Caki2 (cell line): ENCODE measurements at regions not wholly inside any gene's neighbourhood (a gene's known extent, or its start where the extent isn't known, plus 50 kb on each side); places are given as distances from the start of the nearest gene placed in this dataset.
"Not testable (repeated sequence)": the region's sequence is repeated elsewhere in the genome, so short reads cannot be mapped to it uniquely, and the experiment has no call there.

Experiments
- DNase-seq: peaks from one replicate; pipeline ENCODE4 v3.0.0-alpha.2; 2015; ENCODE audit warnings: low read depth
- in situ Hi-C: cut with HindIII; loops from 2 replicates; pipeline ENCODE4 v1.10.0; 2016; ENCODE audit warnings: low sequenced_read_pairs, low pct_unique_long_range_greater_than_20kb, mixed read lengths

- in situ Hi-C loops: no loop called here
- no peak for DNase-seq
Observed at GRCh38 chr6:845101-845500, 152.2 kb upstream of the EXOC2 start.

GRCh38 chr6:842141-842540 is 149.2 kb upstream of the EXOC2 start:
- in situ Hi-C loops: no loop called here
- DNase-seq: no peak

- no peak for DNase-seq
Observed at GRCh38 chr6:841569-841968, 148.6 kb upstream of the EXOC2 start.

GRCh38 chr6:839201-839600 is 146.3 kb upstream of the EXOC2 start:
- DNase-seq: no peak
- in situ Hi-C loops: no loop called here

More at GRCh38 chr6:841569-841968, 148.6 kb upstream of the EXOC2 start:
- in situ Hi-C loops: no loop called here

GRCh38 chr6:837380-837779 is 144.4 kb upstream of the EXOC2 start:
- no peak for DNase-seq
- in situ Hi-C loops: no loop called here

- peak; percentile 69 for DNase-seq
- in situ Hi-C loops: no loop called here
Observed at GRCh38 chr6:836276-836853, 143.4 kb upstream of the EXOC2 start.

- peak; percentile 79 for DNase-seq
- in situ Hi-C loops: no loop called here
Observed at GRCh38 chr6:835476-836160, 142.7 kb upstream of the EXOC2 start.

- no peak for DNase-seq
- in situ Hi-C loops: no loop called here
Observed at GRCh38 chr6:834866-835265, 141.9 kb upstream of the EXOC2 start.

GRCh38 chr6:834190-834589 is 141.3 kb upstream of the EXOC2 start:
- in situ Hi-C loops: no loop called here
- DNase-seq: no peak

- in situ Hi-C loops: not testable (repeated sequence)
Observed at GRCh38 chr6:832804-833203, 139.9 kb upstream of the EXOC2 start.

GRCh38 chr6:830667-831327 is 137.9 kb upstream of the EXOC2 start:
- DNase-seq: no peak
- in situ Hi-C loops: no loop called here

More at GRCh38 chr6:832804-833203, 139.9 kb upstream of the EXOC2 start:
- DNase-seq: not testable (repeated sequence)

GRCh38 chr6:829656-830055 is 136.7 kb upstream of the EXOC2 start:
- in situ Hi-C loops: no loop called here
- DNase-seq: no peak

- DNase-seq: no peak
- in situ Hi-C loops: no loop called here
Observed at GRCh38 chr6:827431-827830, 134.5 kb upstream of the EXOC2 start.

GRCh38 chr6:819122-819521 is 126.2 kb upstream of the EXOC2 start:
- in situ Hi-C loops: no loop called here
- DNase-seq: peak; percentile 31

GRCh38 chr6:818196-818595 is 125.3 kb upstream of the EXOC2 start:
- no peak for DNase-seq
- in situ Hi-C loops: no loop called here

GRCh38 chr6:816510-817084 is 123.7 kb upstream of the EXOC2 start:
- in situ Hi-C loops: no loop called here
- no peak for DNase-seq

- in situ Hi-C loops: no loop called here
- DNase-seq: no peak
Observed at GRCh38 chr6:815348-815738, 122.4 kb upstream of the EXOC2 start.

- in situ Hi-C loops: no loop called here
- no peak for DNase-seq
Observed at GRCh38 chr6:814378-815347, 121.7 kb upstream of the EXOC2 start.
